ENCODE measurements at regions not wholly inside any gene's neighbourhood (a gene's known extent, or its start where the extent isn't known, plus 50 kb on each side); places are given as distances from the start of the nearest gene placed in this dataset.

DNA sequence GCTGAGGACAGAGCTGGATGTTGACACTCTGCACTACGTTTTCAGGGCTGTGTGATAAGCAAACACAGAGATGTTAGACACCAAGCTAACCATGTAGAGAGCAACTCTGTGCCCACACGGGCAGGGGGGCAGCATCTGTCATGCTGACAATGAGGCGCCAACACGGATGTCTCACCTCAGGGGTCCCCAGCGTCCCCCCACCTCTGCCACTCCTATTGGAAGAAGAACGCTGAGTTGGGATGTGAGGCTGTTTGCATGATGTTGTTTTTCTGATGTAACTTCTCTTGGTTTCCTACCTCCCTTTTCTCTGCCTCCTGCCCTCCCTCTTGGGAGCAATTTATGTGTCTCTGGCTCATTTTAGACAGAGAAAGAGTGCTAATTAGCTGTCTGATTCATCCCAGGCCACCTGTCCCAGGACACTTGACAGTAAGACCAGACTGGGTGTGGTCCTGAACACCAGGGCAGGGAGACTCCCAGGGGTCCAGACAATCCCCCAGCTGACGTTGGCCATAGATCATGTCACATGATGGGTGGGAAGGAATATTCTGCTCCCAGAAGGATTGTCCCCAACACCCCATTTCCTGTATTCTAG, 89.2 kb upstream of the NCAM1 start:
- no peak for TF ChIP-seq SIN3A (IDR thresholded peaks at IDR 0.05; ENCODE audit: borderline replicate concordance, insufficient read depth, low read length)
- TF ChIP-seq FOXP2 (optimal IDR thresholded peaks at IDR 0.05; ENCODE audit: borderline replicate concordance, extremely low read depth, extremely low read length, insufficient read depth) = no peak
- TF ChIP-seq, protein P1, sequence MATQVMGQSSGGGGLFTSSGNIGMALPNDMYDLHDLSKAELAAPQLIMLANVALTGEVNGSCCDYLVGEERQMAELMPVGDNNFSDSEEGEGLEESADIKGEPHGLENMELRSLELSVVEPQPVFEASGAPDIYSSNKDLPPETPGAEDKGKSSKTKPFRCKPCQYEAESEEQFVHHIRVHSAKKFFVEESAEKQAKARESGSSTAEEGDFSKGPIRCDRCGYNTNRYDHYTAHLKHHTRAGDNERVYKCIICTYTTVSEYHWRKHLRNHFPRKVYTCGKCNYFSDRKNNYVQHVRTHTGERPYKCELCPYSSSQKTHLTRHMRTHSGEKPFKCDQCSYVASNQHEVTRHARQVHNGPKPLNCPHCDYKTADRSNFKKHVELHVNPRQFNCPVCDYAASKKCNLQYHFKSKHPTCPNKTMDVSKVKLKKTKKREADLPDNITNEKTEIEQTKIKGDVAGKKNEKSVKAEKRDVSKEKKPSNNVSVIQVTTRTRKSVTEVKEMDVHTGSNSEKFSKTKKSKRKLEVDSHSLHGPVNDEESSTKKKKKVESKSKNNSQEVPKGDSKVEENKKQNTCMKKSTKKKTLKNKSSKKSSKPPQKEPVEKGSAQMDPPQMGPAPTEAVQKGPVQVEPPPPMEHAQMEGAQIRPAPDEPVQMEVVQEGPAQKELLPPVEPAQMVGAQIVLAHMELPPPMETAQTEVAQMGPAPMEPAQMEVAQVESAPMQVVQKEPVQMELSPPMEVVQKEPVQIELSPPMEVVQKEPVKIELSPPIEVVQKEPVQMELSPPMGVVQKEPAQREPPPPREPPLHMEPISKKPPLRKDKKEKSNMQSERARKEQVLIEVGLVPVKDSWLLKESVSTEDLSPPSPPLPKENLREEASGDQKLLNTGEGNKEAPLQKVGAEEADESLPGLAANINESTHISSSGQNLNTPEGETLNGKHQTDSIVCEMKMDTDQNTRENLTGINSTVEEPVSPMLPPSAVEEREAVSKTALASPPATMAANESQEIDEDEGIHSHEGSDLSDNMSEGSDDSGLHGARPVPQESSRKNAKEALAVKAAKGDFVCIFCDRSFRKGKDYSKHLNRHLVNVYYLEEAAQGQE (IDR thresholded peaks at IDR 0.05; ENCODE audit: insufficient read depth in 1 of 2, low read depth in 2 of 2, low read length in 2 of 2) = no peak
- TF ChIP-seq POLR2AphosphoS5 (IDR thresholded peaks at IDR 0.05; ENCODE audit: low read depth, low read length) = no peak
- no peak for TF ChIP-seq TAF1 (IDR thresholded peaks at IDR 0.05; ENCODE audit: borderline replicate concordance, insufficient read depth, low read length)

DNA sequence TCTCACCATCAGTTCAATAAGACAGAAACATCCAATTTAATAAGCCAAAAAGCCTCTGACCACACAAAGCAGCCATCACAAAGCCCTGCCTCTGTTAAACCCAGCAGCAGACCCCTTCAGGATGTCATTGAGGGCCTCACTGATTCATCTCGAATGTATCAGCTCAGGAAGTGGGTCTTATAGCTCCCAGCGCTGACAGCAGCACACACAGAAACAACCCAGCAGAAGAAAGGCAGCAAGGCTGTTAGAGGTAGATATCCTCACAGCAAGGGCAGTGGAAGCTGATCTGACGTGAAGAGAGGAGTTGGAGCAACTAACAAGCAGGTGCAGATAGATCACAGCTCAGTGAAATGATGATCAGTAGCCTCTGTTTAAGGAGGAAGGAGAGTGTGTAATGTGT, 86.2 kb upstream of the NCAM1 start:
- TF ChIP-seq POLR2AphosphoS5 (IDR thresholded peaks at IDR 0.05; ENCODE audit: low read depth, low read length) = no peak
- no peak for TF ChIP-seq SIN3A (IDR thresholded peaks at IDR 0.05; ENCODE audit: borderline replicate concordance, insufficient read depth, low read length)
- TF ChIP-seq, protein P1 (IDR thresholded peaks at IDR 0.05; ENCODE audit: insufficient read depth in 1 of 2, low read depth in 2 of 2, low read length in 2 of 2) = no peak
- no peak for TF ChIP-seq TAF1 (IDR thresholded peaks at IDR 0.05; ENCODE audit: borderline replicate concordance, insufficient read depth, low read length)
- no peak for TF ChIP-seq FOXP2 (optimal IDR thresholded peaks at IDR 0.05; ENCODE audit: borderline replicate concordance, extremely low read depth, extremely low read length, insufficient read depth)

DNA sequence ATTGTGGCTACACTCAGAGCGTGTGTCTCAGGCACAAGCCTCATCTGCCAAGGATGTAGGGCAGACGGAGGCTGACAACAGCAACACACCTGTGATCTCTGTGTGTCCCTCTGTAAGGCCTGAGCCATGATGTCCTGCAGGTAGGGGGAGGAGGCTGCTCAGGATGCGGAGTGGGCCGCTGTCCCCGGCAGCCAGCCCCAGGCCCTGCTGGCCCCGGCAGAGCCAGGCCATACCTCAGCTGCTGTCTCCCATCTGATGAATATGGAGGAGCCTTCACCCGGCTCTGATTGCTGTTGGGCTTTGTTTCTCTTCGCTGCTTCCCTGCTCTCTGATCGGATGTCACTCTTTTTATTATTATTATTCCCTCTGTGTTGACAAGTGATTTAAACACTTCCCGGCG, 83.6 kb upstream of the NCAM1 start:
- TF ChIP-seq TAF1 (IDR thresholded peaks at IDR 0.05; ENCODE audit: borderline replicate concordance, insufficient read depth, low read length) (no peak), SIN3A (IDR thresholded peaks at IDR 0.05; ENCODE audit: borderline replicate concordance, insufficient read depth, low read length) (no peak), FOXP2 (optimal IDR thresholded peaks at IDR 0.05; ENCODE audit: borderline replicate concordance, extremely low read depth, extremely low read length, insufficient read depth) (no peak)

DNA sequence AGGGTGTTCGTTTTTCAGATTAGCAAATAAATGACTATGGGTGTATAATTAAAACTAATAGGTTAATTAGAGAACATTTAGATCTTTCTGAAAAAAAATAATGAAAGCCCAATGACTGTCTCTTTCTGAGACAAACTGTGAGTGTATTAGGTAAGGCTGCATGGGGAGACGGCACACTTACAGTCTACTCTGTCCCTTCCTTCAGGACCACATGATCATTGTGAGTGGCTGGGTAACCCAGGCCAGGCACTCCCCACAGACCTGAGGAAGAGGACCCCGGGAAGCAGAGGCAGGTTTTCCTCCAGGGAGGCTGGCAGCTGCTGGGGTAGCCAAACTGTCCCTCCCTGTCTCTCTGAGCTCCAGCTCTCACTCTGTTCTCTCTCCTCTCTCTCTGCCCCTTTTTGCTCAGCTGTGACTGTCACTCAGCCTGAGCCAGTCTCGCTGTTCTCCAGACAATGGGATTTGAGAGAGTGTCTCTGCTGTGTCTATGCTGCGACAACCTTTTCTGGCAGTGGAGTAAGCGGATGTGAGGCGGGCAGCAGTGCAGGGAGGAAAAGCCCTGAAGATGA, 83.1 kb upstream of the NCAM1 start:
- no peak for TF ChIP-seq POLR2AphosphoS5 (IDR thresholded peaks at IDR 0.05; ENCODE audit: low read depth, low read length)
- no peak for TF ChIP-seq FOXP2 (optimal IDR thresholded peaks at IDR 0.05; ENCODE audit: borderline replicate concordance, extremely low read depth, extremely low read length, insufficient read depth)
- TF ChIP-seq, protein P1 (IDR thresholded peaks at IDR 0.05; ENCODE audit: insufficient read depth in 1 of 2, low read depth in 2 of 2, low read length in 2 of 2) = no peak
- no peak for TF ChIP-seq TAF1 (IDR thresholded peaks at IDR 0.05; ENCODE audit: borderline replicate concordance, insufficient read depth, low read length)
- no peak for TF ChIP-seq SIN3A (IDR thresholded peaks at IDR 0.05; ENCODE audit: borderline replicate concordance, insufficient read depth, low read length)

DNA sequence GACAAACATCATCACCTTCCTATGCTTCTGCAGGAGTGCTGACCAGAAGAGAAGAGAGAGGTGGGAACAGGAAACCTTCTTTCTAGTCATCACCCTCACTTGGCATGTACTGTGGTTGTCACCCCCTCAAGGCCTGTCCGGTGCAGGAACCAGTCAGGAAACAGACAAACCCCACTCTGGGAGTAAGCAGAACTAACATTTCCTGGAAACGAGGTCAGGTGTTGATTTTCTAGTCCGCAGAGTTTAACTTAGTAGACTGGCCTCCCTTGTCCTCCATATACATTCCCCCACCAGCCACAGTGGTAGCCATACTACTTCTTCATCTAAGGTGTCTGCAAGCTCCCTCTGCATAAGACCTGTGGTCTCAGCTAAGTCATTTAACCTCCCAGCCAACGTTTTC, 80.7 kb upstream of the NCAM1 start:
- TF ChIP-seq TAF1 (IDR thresholded peaks at IDR 0.05; ENCODE audit: borderline replicate concordance, insufficient read depth, low read length) (no peak), POLR2AphosphoS5 (IDR thresholded peaks at IDR 0.05; ENCODE audit: low read depth, low read length) (no peak), SIN3A (IDR thresholded peaks at IDR 0.05; ENCODE audit: borderline replicate concordance, insufficient read depth, low read length) (no peak), FOXP2 (optimal IDR thresholded peaks at IDR 0.05; ENCODE audit: borderline replicate concordance, extremely low read depth, extremely low read length, insufficient read depth) (no peak)
- TF ChIP-seq, protein P1 (IDR thresholded peaks at IDR 0.05; ENCODE audit: insufficient read depth in 1 of 2, low read depth in 2 of 2, low read length in 2 of 2) = no peak
